Heart left ventricle (tissue), 16 donors: ENCODE measurements at regions not wholly inside any gene's neighbourhood (a gene's known extent, or its start where the extent isn't known, plus 50 kb on each side); places are given as distances from the start of the nearest gene placed in this dataset.

Experiments
- ATAC-seq, 4 donors: fragments of 200-7000 bp; cut with Tn5 transposase; one replicate each; pipeline ENCODE4 v1.9.1; 2020 to 2022; ENCODE audit warnings: moderate library complexity in 4 of 4, mild to moderate bottlenecking in 3 of 4, moderate number of reproducible peaks in 1 of 4
- DNase-seq, 5 donors: peaks; one replicate each; pipeline ENCODE4 v3.0.0-alpha.2; 2020
- H3K27ac ChIP-seq, 12 donors: fragments of 200-600 bp; sonication (generic) in 4 of 12; one replicate each; pipeline versions ENCODE4 v1.5.0 to v1.8.0; 2016 to 2022; ENCODE audit warnings: mild to moderate bottlenecking in 2 of 12
- H3K27me3 ChIP-seq, 9 donors: fragments of 200-600 bp; sonication (generic) in 2 of 9; one replicate each; pipeline versions ENCODE4 v1.5.1 to v1.8.0; 2016 to 2022; ENCODE audit warnings: mild to moderate bottlenecking in 3 of 9
- H3K36me3 ChIP-seq, 9 donors: fragments of 200-600 bp; sonication (generic) in 2 of 9; one replicate each; pipeline versions ENCODE4 v1.5.0 to v1.8.0; 2018 to 2022; ENCODE audit warnings: mild to moderate bottlenecking in 2 of 9
- H3K4me1 ChIP-seq, 12 donors: fragments of 200-600 bp; sonication (generic) in 4 of 12; one replicate each; pipeline versions ENCODE4 v1.5.0 to v1.8.0; 2016 to 2022; ENCODE audit warnings: mild to moderate bottlenecking in 3 of 12
- H3K4me3 ChIP-seq, 12 donors: fragments of 200-600 bp; sonication (generic) in 4 of 12; one replicate each; pipeline versions ENCODE4 v1.5.0 to v1.8.0; 2017 to 2022; ENCODE audit warnings: mild to moderate bottlenecking in 9 of 12, moderate library complexity in 4 of 12
- H3K9me3 ChIP-seq, 12 donors: fragments of 200-600 bp; sonication (generic) in 4 of 12; one replicate each; pipeline versions ENCODE4 v1.5.0 to v1.8.0; 2016 to 2022; ENCODE audit warnings: mild to moderate bottlenecking in 1 of 12
- POLR2A ChIP-seq, 2 donors: fragments of 450-650 bp; IDR thresholded peaks; one replicate each; pipeline ENCODE4 v1.6.1; 2017; ENCODE audit warnings: antibody characterized with exemption in 2 of 2, mild to moderate bottlenecking in 2 of 2, moderate library complexity in 2 of 2
- WGBS, 4 donors: extraction: QIAGEN DNeasy Blood & Tissue Kit in 2 of 4; methylation state at CpG; one replicate each; pipeline versions ENCODE4 v1.1.5 to v1.1.7; 2013 to 2018; 5-methylcytosine and 5-hydroxymethylcytosine counted together
- intact Hi-C, 10 donors: fragments of 100-400 bp; cut with DNase I; formaldehyde crosslinking; loops; one replicate each; pipeline versions ENCODE4 v1.11.1 to v1.14.2; 2022
- TF ChIP-seq, protein P1 (sequence below), 12 donors: fragments of 200-600 bp; sonication (generic) in 4 of 12; IDR thresholded peaks; one replicate each; pipeline versions ENCODE4 v1.5.0 to v1.8.0; 2018 to 2022; ENCODE audit warnings: antibody characterized with exemption in 12 of 12, mild to moderate bottlenecking in 5 of 12
- donor health status: ischemic (EF 13 %, LVEDD 7.1; RV severe dilation, severe dysfunction).
- donor health status: healthy with polysubstance abuse.
- donor health status: DM: no; HTN: yes; CAD: no.
- donor health status: DM: no; HTN: no; CAD: no.
- donor health status: ischemic (EF 25% LVEDD 6.9; RV normal size, moderate dysfunction).
- donor health status: ischemic (EF 25% LVEDD 5.7; RV mildly dilated, moderate dysfunction).
- donor health status: healthy.
- donor health status: DM: yes; HTN: yes; CAD: no.
- donor health status: ischemic (EF 35%, LVEDD 5.7; RV mildly dilated, moderate dysfunction).
- donor health status: nonischemic (EF 11% LVEDD 7.7; RV severe dilation, severe dysfunction).
- donor health status: DM: yes; HTN: yes; CAD: no.
- donor health status: PGD.
- donor health status: ischemic (EF 29% LVEDD 5.4; RV normal size, mild dysfunction).
- donor health status: nonischemic (EF 23%, LVEDD 6.1; RV moderate dilation, normal function).

DNA sequence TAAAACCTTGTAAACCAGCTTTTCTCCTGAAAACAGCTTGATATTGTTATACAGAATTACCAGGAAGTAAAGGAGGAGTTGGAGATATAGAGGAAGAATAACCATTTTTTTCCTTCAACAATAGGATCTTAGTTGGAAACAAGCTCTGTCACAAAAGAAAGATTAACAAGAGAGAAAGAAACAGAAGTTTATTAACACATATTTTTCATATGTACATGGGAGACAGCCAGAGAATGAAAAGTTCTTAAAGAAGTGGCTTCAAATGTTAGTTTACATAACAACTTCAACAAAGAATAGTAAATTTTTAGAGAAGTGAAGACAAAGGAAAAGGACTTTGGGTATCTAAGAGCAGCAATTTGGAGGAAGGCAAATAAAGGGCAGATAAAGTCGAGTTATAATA is 94.9 kb upstream of the ANKRD50 start:
- ATAC-seq = no peak
- WGBS, 4 donors = 60 to 81% (median 72%) methylated on average over 1 of the region's 1 CpG

DNA sequence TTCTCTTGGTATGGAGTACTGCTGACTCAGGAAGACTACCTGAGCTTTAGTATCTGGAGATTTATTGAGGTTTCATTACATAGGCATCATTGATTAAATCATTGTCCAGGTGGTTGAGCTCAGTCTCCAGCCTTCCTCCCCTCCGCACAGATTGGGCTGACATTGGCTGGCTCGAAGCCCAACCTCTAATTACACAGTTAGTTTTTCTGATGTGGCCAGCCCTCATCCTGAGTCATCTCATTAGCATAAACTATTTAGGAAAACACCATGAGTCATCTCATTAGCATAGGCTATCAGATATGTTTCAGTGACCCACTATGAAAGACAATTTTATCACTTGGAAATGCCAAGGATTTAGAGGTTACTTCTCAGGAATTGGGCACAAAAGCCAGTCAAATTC is 93.9 kb upstream of the ANKRD50 start:
- WGBS, 4 donors = 80 to 94% (median 92%) methylated on average over 2 of the region's 2 CpGs
- H3K9me3 ChIP-seq = peaks cover 0 to 6% (median under 1%) of the 10 kb centered on the region in 12 donors
- no peak overlapping the region for H3K27ac ChIP-seq
- no peaks in the 10 kb centered on the region for H3K4me1 ChIP-seq
- H3K4me3 ChIP-seq = no peak overlapping the region
- no peaks in the 10 kb centered on the region for H3K36me3 ChIP-seq
- intact Hi-C loops = no loop called here
- no peaks in the 10 kb centered on the region for H3K27me3 ChIP-seq
- DNase-seq = no peak
- ATAC-seq = no peak
- TF ChIP-seq, protein P1, sequence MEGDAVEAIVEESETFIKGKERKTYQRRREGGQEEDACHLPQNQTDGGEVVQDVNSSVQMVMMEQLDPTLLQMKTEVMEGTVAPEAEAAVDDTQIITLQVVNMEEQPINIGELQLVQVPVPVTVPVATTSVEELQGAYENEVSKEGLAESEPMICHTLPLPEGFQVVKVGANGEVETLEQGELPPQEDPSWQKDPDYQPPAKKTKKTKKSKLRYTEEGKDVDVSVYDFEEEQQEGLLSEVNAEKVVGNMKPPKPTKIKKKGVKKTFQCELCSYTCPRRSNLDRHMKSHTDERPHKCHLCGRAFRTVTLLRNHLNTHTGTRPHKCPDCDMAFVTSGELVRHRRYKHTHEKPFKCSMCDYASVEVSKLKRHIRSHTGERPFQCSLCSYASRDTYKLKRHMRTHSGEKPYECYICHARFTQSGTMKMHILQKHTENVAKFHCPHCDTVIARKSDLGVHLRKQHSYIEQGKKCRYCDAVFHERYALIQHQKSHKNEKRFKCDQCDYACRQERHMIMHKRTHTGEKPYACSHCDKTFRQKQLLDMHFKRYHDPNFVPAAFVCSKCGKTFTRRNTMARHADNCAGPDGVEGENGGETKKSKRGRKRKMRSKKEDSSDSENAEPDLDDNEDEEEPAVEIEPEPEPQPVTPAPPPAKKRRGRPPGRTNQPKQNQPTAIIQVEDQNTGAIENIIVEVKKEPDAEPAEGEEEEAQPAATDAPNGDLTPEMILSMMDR (IDR thresholded peaks at IDR 0.05) = no peak
- TF ChIP-seq POLR2A (IDR thresholded peaks at IDR 0.05) = no peak

More for the DNA sequence above, 94.9 kb upstream of the ANKRD50 start:
- H3K4me3 ChIP-seq = no peak overlapping the region
- no peaks in the 10 kb centered on the region for H3K27me3 ChIP-seq
- no peak for DNase-seq
- TF ChIP-seq, protein P1 (IDR thresholded peaks at IDR 0.05) = no peak
- no peak for TF ChIP-seq POLR2A (IDR thresholded peaks at IDR 0.05)
- no peak overlapping the region for H3K27ac ChIP-seq
- no peaks in the 10 kb centered on the region for H3K4me1 ChIP-seq
- H3K9me3 ChIP-seq = peaks cover 0 to 16% (median 8%) of the 10 kb centered on the region in 12 donors
- no peaks in the 10 kb centered on the region for H3K36me3 ChIP-seq
- intact Hi-C loops = no loop called here

DNA sequence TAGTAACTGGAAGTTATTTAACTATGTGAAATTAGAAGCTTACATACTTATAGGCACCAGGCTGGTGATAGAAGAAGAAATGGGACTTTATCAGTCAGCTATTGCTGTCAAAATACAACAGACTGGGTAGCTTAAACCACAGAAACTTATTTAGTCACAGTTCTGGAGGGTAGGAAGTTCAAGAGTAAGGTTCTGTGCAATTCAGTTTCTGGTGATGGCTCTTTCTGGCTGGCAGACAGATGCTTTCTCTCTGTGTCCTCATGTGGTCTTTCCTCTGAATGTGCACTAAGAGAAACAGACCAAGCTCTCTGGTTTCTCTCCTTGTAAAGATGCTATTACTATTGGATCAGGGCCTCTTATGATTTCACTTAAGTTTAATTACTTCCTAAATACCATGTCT is 92.1 kb upstream of the ANKRD50 start:
- DNase-seq (no peak), ATAC-seq (no peak)
- no peaks in the 10 kb centered on the region for H3K4me1 ChIP-seq
- no peaks in the 10 kb centered on the region for H3K9me3 ChIP-seq
- intact Hi-C loops = no loop called here
- H3K27me3 ChIP-seq = no peaks in the 10 kb centered on the region
- no peak for TF ChIP-seq POLR2A (IDR thresholded peaks at IDR 0.05)
- TF ChIP-seq, protein P1 (IDR thresholded peaks at IDR 0.05) = no peak
- H3K36me3 ChIP-seq = no peaks in the 10 kb centered on the region
- H3K27ac ChIP-seq = no peak overlapping the region
- no peak overlapping the region for H3K4me3 ChIP-seq

DNA sequence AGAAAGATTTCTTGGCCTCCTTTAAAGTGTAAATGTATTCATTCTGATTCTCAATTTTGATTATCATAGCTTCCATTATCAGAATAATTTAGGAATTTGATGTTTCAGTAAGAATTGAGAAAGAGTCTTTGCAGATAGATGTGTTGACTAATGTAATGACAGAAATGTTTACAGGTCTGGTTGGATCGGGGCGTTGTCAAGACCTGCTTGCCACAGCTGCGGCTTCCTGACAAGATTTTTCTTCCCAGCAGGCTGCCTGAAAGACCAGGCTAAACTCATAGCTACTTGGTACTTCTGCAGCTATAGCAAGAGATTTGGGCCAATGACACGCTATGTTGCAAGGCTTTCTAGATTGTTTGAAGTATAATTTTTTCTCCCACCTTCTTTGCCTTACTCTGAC is 91.5 kb upstream of the ANKRD50 start:
- intact Hi-C loops = no loop called here
- no peaks in the 10 kb centered on the region for H3K27me3 ChIP-seq
- TF ChIP-seq POLR2A (IDR thresholded peaks at IDR 0.05) = no peak
- TF ChIP-seq, protein P1 (IDR thresholded peaks at IDR 0.05) = no peak
- DNase-seq = no peak
- no peak overlapping the region for H3K27ac ChIP-seq
- no peak overlapping the region for H3K4me3 ChIP-seq
- H3K4me1 ChIP-seq = no peaks in the 10 kb centered on the region
- H3K36me3 ChIP-seq = no peaks in the 10 kb centered on the region
- ATAC-seq = no peak
- WGBS, 4 donors = 85 to 94% (median 92%) methylated on average over 4 of the region's 4 CpGs
- H3K9me3 ChIP-seq = no peaks in the 10 kb centered on the region
